HL-60 (cell line): ENCODE measurements at regions not wholly inside any gene's neighbourhood (a gene's known extent, or its start where the extent isn't known, plus 50 kb on each side); places are given as distances from the start of the nearest gene placed in this dataset.

Experiments
- DNase-seq, 2 experiments: peaks; one replicate each; pipeline ENCODE4 v3.0.0-alpha.2; 2010 to 2020; ENCODE audit warnings: low read depth in 1 of 2, low spot score in 1 of 2
- H3K27ac ChIP-seq: fragments of 250-450 bp; sonication (Bioruptor Pico); replicated peaks from 2 replicates; pipeline ENCODE4 v1.5.1; 2020; ENCODE audit warnings: mild to moderate bottlenecking, moderate library complexity
- H3K27me3 ChIP-seq: fragments of 250-450 bp; sonication (Bioruptor Pico); 2 replicates; pipeline ENCODE4 v1.5.1; 2021; ENCODE audit warnings: mild to moderate bottlenecking, moderate library complexity; ENCODE audit not compliant: insufficient read depth, poor library complexity, severe bottlenecking
- H3K4me3 ChIP-seq: replicated peaks from 2 replicates; pipeline ENCODE4 v1.5.1; 2011; ENCODE audit warnings: mild to moderate bottlenecking, control low read depth, low read length; ENCODE audit not compliant: insufficient read depth
- CTCF ChIP-seq: IDR thresholded peaks from one replicate; pipeline ENCODE4 v1.5.1; 2011; ENCODE audit warnings: low read length, control low read depth, inconsistent platforms; ENCODE audit not compliant: insufficient read depth
- GABPA ChIP-seq: IDR thresholded peaks from 2 replicates; pipeline ENCODE4 v1.6.1; 2012; ENCODE audit warnings: low read depth
- POLR2AphosphoS5 ChIP-seq: IDR thresholded peaks from 2 replicates; pipeline ENCODE4 v1.6.1; 2012; ENCODE audit warnings: low read depth
- REST ChIP-seq: IDR thresholded peaks from 2 replicates; pipeline ENCODE4 v1.6.1; 2012; ENCODE audit warnings: low read depth; ENCODE audit not compliant: insufficient replicate concordance
- SPI1 ChIP-seq: IDR thresholded peaks from 2 replicates; pipeline ENCODE4 v1.6.1; 2012; ENCODE audit warnings: low read depth, mild to moderate bottlenecking, borderline replicate concordance

- H3K27me3 ChIP-seq: no peaks in the 10 kb centered on the region
- no peak for DNase-seq
- no peak overlapping the region for H3K27ac ChIP-seq
- TF ChIP-seq REST (no peak), POLR2AphosphoS5 (no peak), SPI1 (no peak), GABPA (no peak), CTCF (no peak)
- no peak overlapping the region for H3K4me3 ChIP-seq
Observed at GRCh38 chr1:208681878-208682663, 437.9 kb upstream of the PLXNA2 start.

- Histone ChIP-seq H3K27ac (no peak overlapping the region), H3K4me3 (no peak overlapping the region), H3K27me3 (no peaks in the 10 kb centered on the region)
- TF ChIP-seq REST: no peak
- TF ChIP-seq GABPA: no peak
- no peak for DNase-seq
Observed at GRCh38 chr1:208682664-208683013, 438.5 kb upstream of the PLXNA2 start.

GRCh38 chr1:208683141-208683540 lies 439.0 kb upstream of the PLXNA2 start:
- Histone ChIP-seq H3K4me3 (no peak overlapping the region), H3K27me3 (no peaks in the 10 kb centered on the region), H3K27ac (no peak overlapping the region)
- no peak for DNase-seq
- no peak for TF ChIP-seq SPI1
- TF ChIP-seq GABPA: no peak
- no peak for TF ChIP-seq REST
- no peak for TF ChIP-seq POLR2AphosphoS5
- no peak for TF ChIP-seq CTCF
